K562 (cell line): ENCODE measurements at regions not wholly inside any gene's neighbourhood (a gene's known extent, or its start where the extent isn't known, plus 50 kb on each side); places are given as distances from the start of the nearest gene placed in this dataset.

Experiments
- ATAC-seq: fragments of 200-7000 bp; cut with Tn5 transposase; 3 replicates; pipeline ENCODE4 v1.9.1; 2020; ENCODE audit warnings: moderate library complexity
- BruUV-seq: library from RNA; stranded (reverse); fragments of 400-500 nt; replicated peaks from 2 replicates; lab custom pipeline; 2021; lab: Mats Ljungman, UMichigan
- CTCF ChIA-PET: fragments of 300-600 bp; formaldehyde crosslinking; extraction: SDS; loops from one replicate; lab custom pipeline; 2021; ENCODE audit warnings: low intra/inter-chr PET ratio; lab: Yijun Ruan, JAX
- POLR2A ChIA-PET: fragments of 300-600, 350-650 bp; sonication (Branson Sonifier 250); formaldehyde crosslinking; extraction: SDS; loops from one replicate; lab custom pipeline; 2021; ENCODE audit warnings: antibody characterized with exemption, inconsistent platforms; lab: Yijun Ruan, JAX
- DNase-seq, 4 experiments: peaks; one replicate each; pipeline versions ENCODE4 v3.0.0 to v3.0.0-alpha.2; 2011 to 2018; ENCODE audit warnings: low spot score in 3 of 4, mixed read lengths in 3 of 4; ENCODE audit errors: extremely low read depth in 1 of 4
- FAIRE-seq: peaks from 2 replicates; lab custom pipeline; 2011; peaks lifted over from hg19 to GRCh38; lab: Jason Lieb, UNC
- H2AFZ ChIP-seq: 2 replicates; pipeline ENCODE4 v1.6.0; 2011; ENCODE audit warnings: low read depth, low read length, control low read depth, inconsistent platforms
- H3K27ac ChIP-seq: fragments of 200-600 bp; 3 replicates; pipeline ENCODE4 v1.8.0; 2011; ENCODE audit warnings: low read depth, mild to moderate bottlenecking, control low read depth, inconsistent platforms, low read length, moderate library complexity, mixed read lengths; ENCODE audit errors: extremely low read depth
- H3K27me3 ChIP-seq, 2 experiments: fragments of 300-600 bp in 1 of 2; 2 replicates in 1 of 2; 3 replicates in 1 of 2; pipeline versions ENCODE4 v1.6.0 to v1.8.0; 2011; ENCODE audit warnings: inconsistent platforms in 2 of 2, low read length in 2 of 2, mild to moderate bottlenecking in 1 of 2, mixed read lengths in 1 of 2, moderate library complexity in 1 of 2; ENCODE audit not compliant: control insufficient read depth in 2 of 2, insufficient read depth in 2 of 2
- H3K36me3 ChIP-seq: fragments of 300-600 bp; 3 replicates; pipeline ENCODE4 v1.8.0; 2011; ENCODE audit warnings: mild to moderate bottlenecking, low read length, inconsistent platforms; ENCODE audit not compliant: control insufficient read depth, insufficient read depth
- H3K4me1 ChIP-seq, 2 experiments: fragments of 200-600 bp in 1 of 2; replicated peaks in 1 of 2; 2 replicates in 1 of 2; 3 replicates in 1 of 2; pipeline versions ENCODE4 v1.5.1 to v1.8.0; 2011; ENCODE audit warnings: inconsistent platforms in 2 of 2, low read length in 2 of 2, mild to moderate bottlenecking in 1 of 2, mixed read lengths in 1 of 2, moderate library complexity in 1 of 2; ENCODE audit not compliant: control insufficient read depth in 2 of 2, insufficient read depth in 2 of 2
- H3K4me2 ChIP-seq: 2 replicates; pipeline ENCODE4 v1.6.1; 2011; ENCODE audit warnings: low read length, control low read depth, inconsistent platforms, mixed read lengths; ENCODE audit not compliant: insufficient read depth
- H3K4me3 ChIP-seq: fragments of 200-600 bp; sonication (generic), shearing (Covaris generic); 2 replicates; pipeline ENCODE4 v1.5.1; 2016; ENCODE audit warnings: control low read depth, inconsistent platforms
- H3K79me2 ChIP-seq: fragments of 200-600 bp; 3 replicates; pipeline ENCODE4 v1.8.0; 2011; ENCODE audit warnings: low read length, inconsistent platforms; ENCODE audit not compliant: control insufficient read depth, insufficient read depth
- H3K9ac ChIP-seq, 2 experiments: 2 replicates each; pipeline versions ENCODE4 v1.6.0 to v1.6.1; 2011; ENCODE audit warnings: low read depth in 2 of 2, low read length in 2 of 2, control low read depth in 1 of 2, inconsistent platforms in 1 of 2, mild to moderate bottlenecking in 1 of 2, mixed read lengths in 1 of 2; ENCODE audit not compliant: insufficient read depth in 1 of 2
- H3K9me1 ChIP-seq: one replicate; pipeline ENCODE4 v1.6.0; 2011; ENCODE audit warnings: inconsistent platforms, mild to moderate bottlenecking, low read length, moderate library complexity; ENCODE audit not compliant: control insufficient read depth, insufficient read depth
- H3K9me3 ChIP-seq: replicated peaks from 2 replicates; pipeline ENCODE4 v1.5.1; 2011; ENCODE audit warnings: low read depth, low read length, inconsistent platforms; ENCODE audit not compliant: control insufficient read depth, insufficient read depth
- H4K20me1 ChIP-seq: replicated peaks from 2 replicates; pipeline ENCODE4 v1.6.1; 2011; ENCODE audit warnings: low read length, inconsistent platforms, mixed read lengths; ENCODE audit not compliant: control insufficient read depth, insufficient read depth
- CHD1 ChIP-seq: fragments of 200-600 bp; sonication (generic); IDR thresholded peaks from one replicate; pipeline ENCODE4 v1.6.1; 2012; ENCODE audit warnings: mild to moderate bottlenecking, moderate library complexity, low read length, inconsistent platforms
- EHMT2 ChIP-seq: fragments of 450-650 bp; IDR thresholded peaks from 2 replicates; pipeline ENCODE4 v1.6.1; 2018; ENCODE audit warnings: antibody characterized with exemption
- ETS1 ChIP-seq: conservative IDR thresholded peaks from 2 replicates; pipeline ENCODE4 v1.6.1; 2011; ENCODE audit warnings: low read depth, mild to moderate bottlenecking, low read length; ENCODE audit not compliant: control insufficient read depth
- EWSR1 ChIP-seq: fragments of 450-650 bp; IDR thresholded peaks from 2 replicates; pipeline ENCODE4 v1.6.1; 2018; ENCODE audit warnings: borderline replicate concordance, mild to moderate bottlenecking, low read depth, moderate library complexity; ENCODE audit not compliant: partially characterized antibody
- THRAP3 ChIP-seq: fragments of 450-650 bp; IDR thresholded peaks from 2 replicates; pipeline ENCODE4 v1.6.1; 2016; ENCODE audit warnings: mild to moderate bottlenecking, inconsistent platforms, borderline replicate concordance
- ZSCAN29 ChIP-seq: fragments of 450-650 bp; IDR thresholded peaks from 2 replicates; pipeline ENCODE4 v1.6.1; 2017
- WGBS: fragments of 100-300 bp; shearing (Covaris generic); methylation state at CpG from one replicate; pipeline ENCODE4 v1.1.6; 2016; ENCODE audit warnings: low coverage, mixed read lengths; ENCODE audit not compliant: insufficient coverage; ENCODE audit errors: missing lambda C conversion rate; 5-methylcytosine and 5-hydroxymethylcytosine counted together
- in situ Hi-C: fragments of 300-500 bp; cut with MboI; formaldehyde crosslinking; loops from 4 replicates; pipeline ENCODE4 v1.15.0; 2018; ENCODE audit warnings: inconsistent platforms, mixed read lengths
- intact Hi-C: fragments of 100-400 bp; cut with micrococcal nuclease; formaldehyde crosslinking; loops from 2 replicates; pipeline ENCODE4 v1.14.2; 2022

GRCh38 chr18:24627644-24628315, 167.3 kb downstream of the HRH4 start:
- Histone ChIP-seq H3K9me3 (no peaks in the 10 kb centered on the region), H4K20me1 (no peaks in the 10 kb centered on the region), H3K27ac (no peak overlapping the region)
- in situ Hi-C loops = no loop called here
- no peak for TF ChIP-seq EWSR1
- TF ChIP-seq THRAP3 = no peak
- no peak for TF ChIP-seq CHD1
- no peak for TF ChIP-seq ZSCAN29
- no peak for TF ChIP-seq ETS1
- no peak for TF ChIP-seq EHMT2
- TF ChIP-seq, all 486 proteins: peak for 0
- Histone ChIP-seq H3K79me2 (no peaks in the 10 kb centered on the region), H3K4me2 (no peak overlapping the region), H2AFZ (no peak overlapping the region), H3K9me1 (no peaks in the 10 kb centered on the region), H3K4me1 (no peaks in the 10 kb centered on the region), H3K9ac (no peak overlapping the region), H3K27me3 (no peaks in the 10 kb centered on the region), H3K4me3 (no peak overlapping the region), H3K36me3 (no peaks in the 10 kb centered on the region)
- intact Hi-C loops = no loop called here
- WGBS = 2% methylated on average over 4 of the region's 4 CpGs
- POLR2A ChIA-PET = no interaction called here
- DNase-seq = no peak
- CTCF ChIA-PET = no interaction called here
- no peak for FAIRE-seq
- no TSS peak for BruUV-seq
- no peak for ATAC-seq
